Lower lobe of right lung (tissue), 2 donors: ENCODE measurements at regions not wholly inside any gene's neighbourhood (a gene's known extent, or its start where the extent isn't known, plus 50 kb on each side); places are given as distances from the start of the nearest gene placed in this dataset.
A peak's percentile ranks its signal among the peaks of the same experiment; 100 is the strongest.

ENCODE experiments used
- ATAC-seq, 2 donors: fragments of 200-7000 bp; cut with Tn5 transposase; one replicate each; pipeline ENCODE4 v1.9.1; 2020 to 2022; ENCODE audit warnings: mild to moderate bottlenecking in 2 of 2, moderate library complexity in 2 of 2
- DNase-seq: peaks from one replicate; pipeline ENCODE4 v3.0.0-alpha.2; 2020
- H3K27ac ChIP-seq: fragments of 200-600 bp; one replicate; pipeline ENCODE4 v1.8.0; 2022
- H3K27me3 ChIP-seq: fragments of 200-600 bp; one replicate; pipeline ENCODE4 v1.8.0; 2022; ENCODE audit warnings: low read depth
- H3K36me3 ChIP-seq: fragments of 200-600 bp; one replicate; pipeline ENCODE4 v1.8.0; 2022; ENCODE audit warnings: mild to moderate bottlenecking
- H3K4me1 ChIP-seq: fragments of 200-600 bp; one replicate; pipeline ENCODE4 v1.8.0; 2022
- H3K4me3 ChIP-seq: fragments of 200-600 bp; one replicate; pipeline ENCODE4 v1.8.0; 2022; ENCODE audit warnings: mild to moderate bottlenecking
- H3K9me3 ChIP-seq: fragments of 200-600 bp; one replicate; pipeline ENCODE4 v1.8.0; 2022
- intact Hi-C: fragments of 100-400 bp; cut with DNase I; formaldehyde crosslinking; loops from one replicate; pipeline ENCODE4 v1.11.0; 2022
- TF ChIP-seq, protein P1 (sequence below): fragments of 200-600 bp; IDR thresholded peaks from one replicate; pipeline ENCODE4 v1.8.0; 2022; ENCODE audit warnings: antibody characterized with exemption, mild to moderate bottlenecking
- donor health status: DM: no; HTN: yes; CAD: no; lungs with severe emphysema.

DNA sequence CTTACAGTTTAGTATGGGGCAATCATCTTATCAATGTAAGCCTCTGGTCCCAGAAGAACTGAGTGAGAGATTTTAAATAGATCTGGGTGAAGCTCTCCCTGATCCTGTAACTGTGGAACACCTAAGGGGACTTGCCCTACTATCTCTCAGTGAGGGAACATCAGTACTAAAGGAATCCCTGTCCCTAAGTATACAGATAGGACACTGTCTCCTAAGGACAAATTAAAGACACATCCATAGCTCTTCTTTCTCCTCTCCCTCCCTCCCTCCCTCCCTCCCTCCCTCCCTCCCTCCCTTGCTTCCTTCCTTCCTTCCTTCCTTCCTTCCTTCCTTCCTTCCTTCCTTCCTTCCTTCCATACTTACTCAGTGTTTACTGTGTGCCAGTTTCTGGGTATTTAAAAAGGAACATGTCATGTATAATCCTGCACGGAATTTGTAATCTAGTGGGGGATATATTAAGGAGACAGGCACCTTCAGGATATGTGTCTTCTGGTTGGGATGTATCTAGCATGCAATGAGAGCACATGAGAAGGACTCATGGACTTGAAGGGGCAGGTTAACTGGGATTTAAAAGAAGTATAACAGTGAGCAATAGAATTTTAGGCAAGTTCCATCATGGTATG, 222.2 kb upstream of the ATP5MC3 start:
- no peaks in the 10 kb centered on the region for H3K9me3 ChIP-seq
- H3K27ac ChIP-seq: no peak overlapping the region
- ATAC-seq (no peak), DNase-seq (no peak)
- H3K27me3 ChIP-seq: no peaks in the 10 kb centered on the region
- no peaks in the 10 kb centered on the region for H3K4me1 ChIP-seq
- intact Hi-C loops: no loop called here
- TF ChIP-seq, protein P1, sequence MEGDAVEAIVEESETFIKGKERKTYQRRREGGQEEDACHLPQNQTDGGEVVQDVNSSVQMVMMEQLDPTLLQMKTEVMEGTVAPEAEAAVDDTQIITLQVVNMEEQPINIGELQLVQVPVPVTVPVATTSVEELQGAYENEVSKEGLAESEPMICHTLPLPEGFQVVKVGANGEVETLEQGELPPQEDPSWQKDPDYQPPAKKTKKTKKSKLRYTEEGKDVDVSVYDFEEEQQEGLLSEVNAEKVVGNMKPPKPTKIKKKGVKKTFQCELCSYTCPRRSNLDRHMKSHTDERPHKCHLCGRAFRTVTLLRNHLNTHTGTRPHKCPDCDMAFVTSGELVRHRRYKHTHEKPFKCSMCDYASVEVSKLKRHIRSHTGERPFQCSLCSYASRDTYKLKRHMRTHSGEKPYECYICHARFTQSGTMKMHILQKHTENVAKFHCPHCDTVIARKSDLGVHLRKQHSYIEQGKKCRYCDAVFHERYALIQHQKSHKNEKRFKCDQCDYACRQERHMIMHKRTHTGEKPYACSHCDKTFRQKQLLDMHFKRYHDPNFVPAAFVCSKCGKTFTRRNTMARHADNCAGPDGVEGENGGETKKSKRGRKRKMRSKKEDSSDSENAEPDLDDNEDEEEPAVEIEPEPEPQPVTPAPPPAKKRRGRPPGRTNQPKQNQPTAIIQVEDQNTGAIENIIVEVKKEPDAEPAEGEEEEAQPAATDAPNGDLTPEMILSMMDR: no peak
- H3K36me3 ChIP-seq: no peaks in the 10 kb centered on the region
- no peak overlapping the region for H3K4me3 ChIP-seq

DNA sequence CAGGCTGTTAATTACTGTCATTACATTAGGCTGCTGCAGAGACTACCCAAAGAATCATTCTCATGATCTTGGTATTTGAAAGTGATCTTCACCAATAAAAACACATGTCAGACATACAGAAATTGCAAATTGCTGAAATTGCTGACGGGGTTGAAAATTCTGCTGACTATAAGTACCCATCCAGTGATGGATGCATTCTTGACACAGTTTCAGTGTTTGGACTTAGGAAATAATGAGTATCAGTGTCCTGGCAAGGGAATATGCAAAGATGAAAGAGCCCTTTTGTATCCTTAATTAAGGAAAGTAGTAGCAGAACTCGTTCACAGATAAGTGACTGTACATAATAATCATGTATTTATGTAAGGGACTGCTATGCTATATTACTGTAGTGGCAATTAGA, 221.1 kb upstream of the ATP5MC3 start:
- DNase-seq (no peak), ATAC-seq (no peak)
- no peaks in the 10 kb centered on the region for H3K4me1 ChIP-seq
- H3K4me3 ChIP-seq: no peak overlapping the region
- intact Hi-C loops: no loop called here
- TF ChIP-seq, protein P1: no peak
- H3K36me3 ChIP-seq: no peaks in the 10 kb centered on the region
- H3K27me3 ChIP-seq: no peaks in the 10 kb centered on the region
- no peak overlapping the region for H3K27ac ChIP-seq
- no peaks in the 10 kb centered on the region for H3K9me3 ChIP-seq

DNA sequence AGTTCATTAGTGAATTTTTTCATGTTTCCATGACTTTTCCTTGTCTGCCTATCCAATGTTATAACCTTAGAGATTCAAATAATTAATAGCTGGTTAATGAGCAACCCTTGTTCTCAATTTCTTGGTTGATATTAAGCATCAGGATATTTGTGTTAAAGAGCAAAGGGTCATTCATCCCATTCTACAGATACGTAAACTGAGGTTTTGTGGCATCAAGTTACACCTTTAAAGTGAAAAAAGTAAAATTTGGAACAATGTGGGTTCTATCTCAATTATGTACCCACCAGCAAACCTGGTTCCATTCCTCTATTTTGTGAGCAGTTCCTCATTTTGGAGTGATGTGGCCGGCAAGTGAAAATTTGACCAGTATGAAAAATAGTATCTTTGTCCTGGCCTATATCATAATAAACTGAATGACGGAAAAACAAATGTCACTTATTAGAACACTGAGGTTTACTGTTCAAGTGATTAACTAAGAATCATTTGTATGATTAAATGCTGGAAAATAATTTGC, 220.5 kb upstream of the ATP5MC3 start:
- H3K27me3 ChIP-seq: no peaks in the 10 kb centered on the region
- H3K36me3 ChIP-seq: no peaks in the 10 kb centered on the region
- H3K4me3 ChIP-seq: no peak overlapping the region
- intact Hi-C loops: no loop called here
- H3K9me3 ChIP-seq: no peaks in the 10 kb centered on the region
- no peaks in the 10 kb centered on the region for H3K4me1 ChIP-seq
- DNase-seq (no peak), ATAC-seq (no peak)
- TF ChIP-seq, protein P1: no peak
- no peak overlapping the region for H3K27ac ChIP-seq

DNA sequence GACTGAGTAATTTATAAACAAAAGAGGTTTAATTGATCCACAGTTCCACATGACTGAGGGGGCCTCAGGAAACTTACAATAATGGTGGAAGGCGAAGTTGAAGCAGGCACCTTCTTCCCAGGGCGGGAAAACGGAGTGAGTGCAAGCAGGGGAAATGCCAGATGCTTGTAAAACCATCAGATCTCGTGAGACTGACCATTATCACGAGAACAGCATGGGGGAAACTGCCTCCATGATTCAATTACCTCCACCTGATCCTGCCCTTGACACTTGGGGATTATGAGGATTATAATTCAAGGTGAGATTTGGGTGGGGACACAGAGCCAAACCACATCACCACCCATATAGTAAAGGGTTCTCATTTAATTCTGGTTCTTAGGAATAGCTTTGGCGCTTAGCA, 219.5 kb upstream of the ATP5MC3 start:
- Histone ChIP-seq H3K27me3 (no peaks in the 10 kb centered on the region), H3K36me3 (no peaks in the 10 kb centered on the region), H3K4me1 (no peaks in the 10 kb centered on the region), H3K27ac (no peak overlapping the region), H3K9me3 (no peaks in the 10 kb centered on the region), H3K4me3 (no peak overlapping the region)
- TF ChIP-seq, protein P1: no peak
- intact Hi-C loops: no loop called here
- no peak for DNase-seq
- no peak for ATAC-seq

- intact Hi-C loops: no loop called here
- TF ChIP-seq, protein P1: no peak
- Histone ChIP-seq H3K36me3 (no peaks in the 10 kb centered on the region), H3K4me1 (no peaks in the 10 kb centered on the region), H3K4me3 (no peak overlapping the region), H3K9me3 (no peaks in the 10 kb centered on the region), H3K27ac (no peak overlapping the region), H3K27me3 (no peaks in the 10 kb centered on the region)
- peak in 1 of 2 donors; percentile 11 for ATAC-seq
- DNase-seq: no peak
These were observed 217.8 kb upstream of the ATP5MC3 start for GRCh38 chr2:175399326-175399725.
